ENCODE measurements at regions not wholly inside any gene's neighbourhood (a gene's known extent, or its start where the extent isn't known, plus 50 kb on each side); places are given as distances from the start of the nearest gene placed in this dataset.

DNA sequence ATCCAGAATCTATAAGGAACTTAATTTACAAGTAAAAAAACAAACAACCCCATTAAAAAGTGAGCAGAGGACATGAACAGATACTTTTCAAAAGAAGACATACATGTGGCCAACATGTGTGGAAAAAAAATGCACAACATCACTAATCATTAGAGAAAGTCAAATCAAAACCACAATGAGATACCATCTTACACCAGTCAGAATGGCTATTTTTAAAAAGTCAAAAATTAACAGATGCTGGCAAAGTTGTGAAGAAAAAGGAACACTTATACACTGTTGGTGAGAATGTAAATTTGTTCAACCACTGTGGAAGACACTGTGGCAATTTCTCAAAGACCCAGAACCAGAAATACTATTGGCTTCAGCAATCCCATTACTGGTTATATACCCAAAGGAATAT, 830.0 kb upstream of the ALCAM start:
- DNase-seq, result no peak

DNA sequence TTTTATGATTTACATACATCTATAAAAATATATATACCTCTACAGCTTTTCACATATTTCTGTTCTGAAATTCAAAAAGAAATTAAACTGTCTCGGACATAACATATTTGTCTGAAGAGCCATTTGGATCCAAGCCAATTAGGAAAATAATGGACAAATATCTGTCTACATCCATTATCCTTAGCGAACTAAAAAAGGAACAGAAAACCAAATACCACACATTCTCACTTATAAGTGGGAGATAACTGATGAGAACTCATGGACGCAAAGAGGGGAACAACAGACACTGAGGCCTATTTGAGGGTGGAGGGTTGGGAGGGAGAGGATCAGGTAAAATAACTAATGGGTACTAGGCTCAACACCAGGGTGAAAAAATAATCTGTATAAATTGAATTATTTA, 829.4 kb upstream of the ALCAM start:
- no peak for DNase-seq

DNA sequence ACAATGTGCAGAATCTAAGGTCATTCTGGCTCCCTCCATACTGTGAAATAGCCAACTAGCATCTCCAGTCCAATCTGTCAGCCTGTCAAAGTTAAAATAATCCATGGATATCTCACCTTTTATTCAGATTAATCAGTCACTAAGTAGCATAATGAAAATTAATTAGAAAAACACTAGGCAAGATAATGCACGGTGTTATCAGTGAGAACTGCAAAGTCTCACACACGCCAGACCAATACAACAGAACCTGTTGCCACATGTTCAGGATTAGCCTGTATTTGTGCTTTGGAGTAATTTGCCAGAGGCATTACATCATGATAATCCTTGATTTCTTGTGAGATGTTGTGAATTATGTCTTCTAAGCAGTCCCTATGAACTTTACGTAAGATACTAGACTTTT, 820.4 kb upstream of the ALCAM start:
- DNase-seq, result no peak

DNA sequence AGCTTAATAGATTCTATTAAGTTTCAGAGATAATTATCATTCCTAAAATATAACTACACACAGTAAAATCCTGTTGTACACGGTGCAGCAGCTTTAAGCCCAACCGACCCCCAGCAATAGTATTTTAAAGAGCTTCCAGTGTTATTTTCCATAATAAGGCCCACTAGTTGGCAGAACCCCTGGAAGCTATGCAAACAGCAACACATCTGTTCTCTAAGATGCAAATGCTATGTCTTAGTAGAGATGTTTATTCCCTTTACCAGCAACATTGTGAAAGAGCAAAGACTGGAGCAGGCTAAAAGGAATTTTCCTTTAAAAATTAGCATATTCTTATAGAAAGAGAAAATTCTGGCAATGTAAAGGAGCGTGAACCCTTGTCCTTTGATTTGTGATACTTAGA, 819.7 kb upstream of the ALCAM start:
- no peak for DNase-seq

DNA sequence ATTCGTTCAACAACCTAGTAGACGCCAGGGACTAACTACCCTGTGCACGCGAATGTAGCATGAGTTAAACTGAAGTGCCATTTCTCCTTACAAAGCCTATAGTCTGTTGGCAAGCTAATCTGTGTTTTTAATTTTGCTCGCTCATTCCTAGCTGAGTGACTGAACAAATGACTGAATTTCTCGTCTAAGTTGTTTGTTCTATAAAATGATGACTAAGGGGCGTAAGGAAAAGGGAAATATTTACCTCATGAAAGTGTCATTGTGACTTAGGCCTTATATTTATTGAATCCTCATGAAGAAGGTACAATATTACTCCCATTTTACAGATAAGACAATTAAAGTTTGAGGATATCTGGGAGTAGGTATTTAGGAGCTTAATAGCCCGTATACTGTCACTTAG, 818.3 kb upstream of the ALCAM start:
- no peak for DNase-seq

DNA sequence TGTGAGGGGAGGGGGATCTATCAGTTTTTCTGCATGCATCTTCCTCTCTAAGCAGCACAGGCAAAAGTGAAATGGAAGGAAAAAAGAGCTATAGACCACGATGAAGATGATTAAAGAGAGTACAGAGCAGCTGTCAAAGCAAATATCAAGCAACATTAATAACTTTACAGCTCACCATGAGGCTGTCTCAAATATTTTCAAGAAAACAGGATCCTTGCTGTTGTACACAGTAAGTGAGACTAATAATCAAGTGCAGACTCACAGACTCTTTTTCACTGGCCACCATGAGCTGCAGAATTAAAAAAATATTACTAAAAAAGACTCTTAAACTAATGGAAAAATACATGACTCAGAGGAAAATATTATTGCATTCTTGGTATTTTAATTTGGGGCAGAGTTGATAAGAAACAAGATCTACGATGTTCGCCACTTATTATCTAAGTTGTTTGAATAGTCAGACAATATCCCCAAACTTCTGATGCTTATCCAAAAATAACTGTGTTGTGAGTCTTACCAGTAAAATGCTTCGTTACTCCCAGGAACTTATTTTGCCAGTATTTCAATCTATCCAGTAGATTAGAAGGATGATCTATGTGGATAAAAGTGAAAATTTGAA, 817.5 kb upstream of the ALCAM start:
- DNase-seq, result no peak

DNA sequence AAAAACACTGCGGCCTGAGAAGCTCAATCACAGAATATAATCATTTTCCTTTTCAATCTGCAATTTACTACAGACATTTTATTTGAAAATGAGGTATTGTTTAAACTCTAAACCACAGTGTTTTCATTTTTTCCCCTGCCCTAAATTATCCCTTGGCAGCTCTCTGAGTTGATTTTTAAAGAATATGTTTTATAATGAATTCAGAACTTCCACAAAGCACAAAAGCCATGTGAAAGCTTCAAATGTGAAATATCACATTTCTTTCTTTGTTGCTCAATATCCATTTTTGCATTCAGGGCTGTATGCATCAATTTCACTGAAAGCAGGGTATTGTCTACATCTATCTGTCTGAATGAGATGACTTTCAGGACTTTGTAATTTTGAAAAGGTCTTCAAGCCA, 813.6 kb upstream of the ALCAM start:
- no peak for DNase-seq

DNA sequence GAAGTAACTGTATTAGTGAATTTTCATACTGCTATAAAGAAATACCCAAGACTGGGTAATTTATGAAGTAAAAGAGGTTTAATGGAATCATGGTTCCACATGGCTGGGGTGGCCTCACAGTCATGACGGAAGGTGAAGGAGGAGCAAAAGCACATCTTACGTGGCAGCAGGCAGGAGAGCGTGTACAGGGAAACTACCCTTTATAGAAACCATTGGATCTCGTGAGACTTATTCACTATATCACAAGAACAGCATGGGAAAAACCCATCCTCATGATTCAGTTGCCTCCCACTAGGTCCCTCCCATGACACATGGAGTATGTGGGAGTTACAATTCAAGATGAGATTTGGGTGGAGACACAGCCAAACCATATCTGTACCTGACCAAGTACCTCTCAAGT, 812.3 kb upstream of the ALCAM start:
- DNase-seq, result no peak

DNA sequence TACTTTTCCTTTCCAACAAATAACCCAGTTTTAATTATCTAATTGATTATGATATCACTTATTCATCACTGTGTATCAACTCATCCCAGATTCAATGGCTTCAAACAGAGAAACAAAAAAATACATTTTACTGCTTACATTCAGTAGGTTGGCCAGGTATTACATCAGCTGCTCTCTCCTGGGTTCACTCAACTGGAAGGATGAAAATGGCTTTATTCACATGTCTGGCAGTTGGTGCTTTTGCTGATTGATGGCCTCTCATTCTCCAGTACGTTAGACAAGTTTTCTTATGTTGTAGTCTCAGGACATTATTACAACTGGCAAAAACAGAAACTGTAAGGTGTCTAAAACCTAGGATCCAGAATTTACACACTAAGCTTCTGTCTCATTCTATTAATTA, 811.0 kb upstream of the ALCAM start:
- DNase-seq, result no peak

DNA sequence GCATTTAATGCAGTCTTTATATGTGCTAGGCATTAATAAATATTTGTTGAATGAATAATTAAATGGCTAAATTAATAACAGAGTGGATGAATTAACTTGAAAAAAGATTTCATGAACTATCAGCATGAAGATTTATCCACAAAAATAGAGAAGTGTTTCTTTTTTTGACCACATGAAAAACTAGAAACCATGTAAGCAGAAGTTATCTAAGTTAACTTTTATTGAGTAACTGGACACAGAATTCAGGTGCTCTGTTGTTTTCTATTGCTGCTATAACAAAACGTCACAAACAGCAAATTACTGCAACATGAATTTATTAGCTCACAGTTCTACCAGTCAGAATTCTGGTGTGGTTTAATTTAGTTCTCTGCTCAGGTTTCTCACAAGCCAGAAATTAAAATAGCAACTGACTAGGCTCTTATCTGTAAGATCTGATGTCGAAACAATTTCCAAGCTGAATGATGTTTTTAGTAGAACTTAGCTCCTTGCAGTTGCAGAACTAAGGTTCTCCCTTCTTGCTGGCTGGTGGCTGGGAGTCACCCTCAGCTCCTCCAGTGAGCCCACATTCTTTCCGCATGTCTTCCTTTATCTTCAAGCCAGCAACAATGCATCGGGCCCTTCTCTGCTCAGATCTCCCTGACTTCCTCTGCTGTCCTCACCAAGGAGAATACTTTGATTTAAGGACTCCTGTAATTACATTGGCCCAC, 810.2 kb upstream of the ALCAM start:
- DNase-seq, result peak; percentile 8

DNA sequence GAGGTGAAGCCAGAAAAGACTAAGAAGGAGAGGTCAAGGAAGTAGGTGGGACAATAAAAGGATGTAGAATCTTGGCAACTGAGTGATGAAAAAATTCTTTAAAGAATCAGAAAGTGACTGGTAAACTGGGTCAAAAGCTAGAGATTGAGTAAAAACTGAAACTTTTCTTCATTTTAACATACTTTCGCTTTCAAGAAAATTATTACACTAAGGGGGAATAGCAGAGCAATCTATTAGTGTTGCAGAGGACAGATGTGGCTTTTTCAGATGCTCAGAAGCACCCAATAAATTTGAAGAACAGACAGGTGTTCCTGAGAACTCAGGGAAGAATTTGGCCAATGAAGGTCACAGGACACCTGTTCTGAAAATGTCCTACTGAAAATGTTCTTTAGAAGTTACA, 805.4 kb upstream of the ALCAM start:
- DNase-seq, result no peak

DNA sequence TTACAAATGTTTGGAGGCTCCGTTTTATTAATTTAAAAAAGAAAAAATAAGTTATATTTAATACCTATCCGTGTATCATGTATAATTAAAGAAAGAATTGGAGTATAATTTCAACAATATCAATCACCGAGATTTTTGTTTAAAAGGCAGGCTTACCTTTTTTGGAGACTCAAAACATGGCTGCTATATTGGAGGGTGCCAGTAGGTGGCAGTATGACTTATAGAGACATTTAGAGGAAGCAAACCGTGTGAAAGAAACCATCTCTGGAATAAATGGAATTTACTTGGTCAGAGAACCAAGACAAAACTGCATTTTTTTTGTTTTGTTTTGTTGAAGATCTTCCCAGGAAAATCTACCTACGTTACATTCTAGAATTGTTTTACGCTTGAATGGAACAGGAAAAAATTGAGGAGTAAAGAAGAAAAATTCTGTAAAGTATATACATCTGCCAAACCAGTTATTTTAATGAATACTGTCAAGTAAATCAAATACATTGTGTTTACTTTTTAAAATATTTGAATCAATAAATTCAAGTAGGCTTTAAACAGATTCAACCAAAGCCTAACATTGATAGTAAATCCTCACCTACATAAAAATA, 802.6 kb upstream of the ALCAM start:
- DNase-seq, result peak; percentile 49

DNA sequence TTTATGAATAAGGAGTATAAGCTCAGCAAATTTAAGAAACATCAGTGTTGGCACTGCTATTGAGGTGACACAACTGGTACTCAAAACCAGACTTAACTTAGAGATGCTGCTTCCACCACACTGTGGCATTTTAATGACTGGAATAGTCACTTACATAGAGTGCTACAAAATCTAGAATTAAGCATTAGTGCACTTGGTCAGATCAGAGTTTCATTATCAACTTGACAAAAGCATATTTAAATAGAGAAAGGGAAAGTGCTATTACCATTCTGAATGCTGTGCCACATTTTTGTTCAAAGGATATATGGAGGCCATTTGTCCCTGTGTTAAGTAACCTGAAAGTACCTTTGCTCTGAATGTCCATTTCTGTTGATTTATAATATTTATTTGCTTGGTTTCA, 800.7 kb upstream of the ALCAM start:
- no peak for DNase-seq

DNA sequence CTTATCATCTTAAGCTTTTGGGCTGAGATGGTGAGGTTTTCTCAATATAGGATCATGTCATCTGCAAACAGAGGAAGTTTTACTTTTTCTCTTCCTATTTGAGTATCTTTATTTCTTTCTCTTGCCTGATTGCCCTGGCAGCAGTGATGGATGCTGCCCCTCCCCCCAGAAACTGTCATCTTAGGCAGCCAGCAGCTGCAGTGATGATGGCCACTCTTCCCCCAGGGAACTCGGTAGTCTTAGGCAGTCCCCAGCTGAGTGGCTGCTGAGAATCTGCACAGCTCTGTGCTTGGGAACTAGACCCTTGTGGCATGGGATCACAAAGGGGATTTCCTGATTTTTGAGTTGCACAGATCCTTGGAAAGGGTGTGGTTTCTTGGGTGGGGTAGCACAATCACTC, 791.1 kb upstream of the ALCAM start:
- no peak for DNase-seq

DNA sequence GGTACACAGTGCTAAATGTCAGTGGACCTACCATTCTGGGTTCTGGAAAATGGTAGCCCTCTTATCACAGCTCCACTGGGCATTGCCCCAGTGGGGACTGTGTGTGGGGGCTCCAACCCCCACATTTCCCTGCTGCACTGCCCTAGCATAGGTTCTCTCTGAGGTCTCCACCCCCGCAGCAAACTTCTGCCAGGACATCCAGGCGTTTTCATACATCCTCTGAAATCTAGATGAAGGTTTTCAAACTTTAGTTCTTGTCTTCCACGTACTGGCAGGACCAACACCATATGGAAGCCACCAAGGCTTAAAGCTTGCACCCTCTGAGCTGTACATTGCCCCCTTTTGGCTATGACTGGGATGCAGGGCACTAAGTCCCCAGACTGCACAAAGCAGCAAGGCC, 788.2 kb upstream of the ALCAM start:
- DNase-seq, result no peak

DNA sequence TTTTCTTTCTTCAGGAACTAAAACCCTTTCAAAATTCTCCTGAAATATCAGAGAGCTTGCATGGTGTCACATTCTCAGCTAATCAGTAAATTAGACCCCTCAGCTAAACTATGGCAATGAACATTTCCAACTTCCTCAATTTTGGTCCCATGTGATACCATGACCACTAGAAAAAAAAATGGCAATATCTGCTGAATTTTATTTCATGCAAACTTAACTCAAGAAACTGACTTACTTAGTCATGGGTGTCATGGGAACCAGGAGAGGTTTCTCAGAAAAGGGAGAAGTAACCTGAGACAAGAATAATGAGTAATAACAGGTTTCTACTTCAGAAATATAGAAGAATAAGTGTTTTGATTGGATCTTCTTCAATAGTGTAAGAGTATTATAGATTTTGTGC, 784.6 kb upstream of the ALCAM start:
- DNase-seq, result no peak

DNA sequence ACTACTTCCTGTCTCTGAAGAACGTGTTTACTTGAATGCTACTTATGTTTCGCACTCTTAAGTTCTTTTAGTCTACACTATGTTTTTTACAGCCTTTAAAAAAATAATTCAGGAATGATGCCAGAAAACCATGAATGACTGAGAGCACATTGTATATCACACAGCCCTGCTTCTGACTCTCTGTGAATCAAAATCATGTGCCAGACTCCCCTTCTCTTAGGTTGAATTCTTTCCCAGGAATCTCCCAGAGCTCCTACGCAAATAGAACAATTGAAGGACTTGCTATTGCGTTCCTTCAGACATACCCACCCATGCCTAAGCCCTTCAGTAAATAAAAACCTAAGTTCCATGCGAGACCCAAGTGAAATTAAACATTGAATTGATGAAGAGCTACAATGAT, 782.0 kb upstream of the ALCAM start:
- DNase-seq, result no peak

DNA sequence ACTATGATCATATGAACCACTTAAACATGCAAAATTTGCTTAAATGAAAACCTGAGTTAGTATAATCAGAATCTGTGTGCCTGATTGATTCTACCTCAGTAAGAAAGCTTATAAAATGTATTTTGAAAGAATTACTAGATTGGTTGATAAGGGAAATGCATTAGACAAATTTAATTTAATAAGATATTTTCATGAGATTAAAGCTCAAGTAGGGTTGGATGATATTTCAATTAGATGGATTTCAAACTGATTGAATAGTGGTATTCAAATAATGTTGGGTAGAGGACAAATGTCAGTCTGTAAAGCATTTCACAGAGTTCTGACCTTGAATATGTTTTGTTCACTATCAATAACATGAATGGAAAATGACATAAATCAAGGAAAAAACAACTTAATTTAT, 780.4 kb upstream of the ALCAM start:
- DNase-seq, result no peak

DNA sequence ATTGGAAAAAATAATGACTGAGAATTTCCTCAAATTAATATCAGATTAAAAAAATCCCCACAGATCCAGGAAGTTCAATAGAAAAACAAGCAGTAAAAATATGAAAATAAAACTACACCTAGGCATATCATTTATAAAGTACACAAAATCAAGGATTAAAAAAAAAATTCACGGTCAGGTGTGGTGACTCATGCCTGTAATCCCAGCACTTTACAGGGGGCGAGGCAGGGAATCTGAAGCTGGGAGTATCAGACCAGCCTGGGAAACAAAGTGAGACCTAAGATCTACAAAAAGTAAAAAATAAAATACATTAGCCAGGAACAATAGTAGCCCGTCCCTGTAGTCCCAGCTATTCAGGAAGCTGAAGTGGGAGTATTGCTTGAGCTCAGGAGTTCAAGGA, 778.3 kb upstream of the ALCAM start:
- DNase-seq, result no peak

DNA sequence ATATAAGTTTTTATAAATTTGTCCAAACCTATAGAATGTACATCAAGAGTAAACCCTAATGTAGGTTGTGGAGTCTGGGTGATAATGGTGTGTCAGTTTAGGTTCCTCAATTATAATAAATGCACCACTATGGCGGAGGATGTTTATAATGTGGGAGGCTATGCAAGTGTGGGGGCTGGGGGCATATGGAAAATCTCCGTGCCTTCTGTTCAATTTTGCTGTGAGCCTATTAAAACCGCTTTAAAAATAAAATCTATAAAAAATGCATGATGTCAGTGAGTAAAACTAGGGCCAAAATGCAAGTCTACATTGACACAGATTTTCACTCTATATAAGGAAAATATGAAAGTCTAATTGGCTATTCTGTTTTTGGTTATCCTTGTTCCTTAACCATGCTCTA, 774.9 kb upstream of the ALCAM start:
- DNase-seq, result no peak

DNA sequence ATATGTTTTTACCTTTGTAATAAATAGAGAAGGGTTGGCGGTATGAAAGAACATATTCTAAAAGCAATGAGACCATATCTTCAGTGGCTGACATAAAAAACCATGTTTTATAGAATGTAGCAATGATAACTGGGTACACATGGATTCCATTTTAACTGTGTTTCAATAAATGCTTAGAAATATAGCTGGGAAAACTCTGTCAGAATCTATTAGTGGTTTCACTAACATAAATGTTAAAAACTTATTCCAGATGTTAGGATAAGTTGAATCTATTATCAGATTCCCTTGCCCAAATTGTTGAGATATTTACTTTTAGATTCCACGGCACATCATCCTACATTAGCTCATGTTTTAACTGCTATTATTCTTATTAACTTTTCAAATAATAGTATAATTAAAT, 772.2 kb upstream of the ALCAM start:
- no peak for DNase-seq

DNA sequence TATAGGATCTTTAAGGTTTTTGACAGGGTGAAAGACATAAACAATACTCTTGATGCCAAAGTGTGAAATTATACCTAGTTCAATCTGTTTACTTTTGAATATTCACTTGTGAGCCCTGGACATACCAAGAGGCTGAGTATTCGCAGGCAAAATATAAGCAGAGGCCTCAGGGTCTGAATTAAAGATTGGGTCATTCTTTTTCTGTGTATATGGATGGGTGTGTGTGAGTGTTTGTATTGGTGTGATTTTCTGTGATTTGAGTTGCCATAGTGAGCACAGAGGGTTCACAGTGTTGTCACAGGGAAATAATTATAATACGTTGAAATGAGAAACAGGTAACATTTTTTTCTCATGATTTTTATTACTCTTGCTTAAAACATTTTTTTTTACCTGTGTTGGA, 770.7 kb upstream of the ALCAM start:
- no peak for DNase-seq

DNA sequence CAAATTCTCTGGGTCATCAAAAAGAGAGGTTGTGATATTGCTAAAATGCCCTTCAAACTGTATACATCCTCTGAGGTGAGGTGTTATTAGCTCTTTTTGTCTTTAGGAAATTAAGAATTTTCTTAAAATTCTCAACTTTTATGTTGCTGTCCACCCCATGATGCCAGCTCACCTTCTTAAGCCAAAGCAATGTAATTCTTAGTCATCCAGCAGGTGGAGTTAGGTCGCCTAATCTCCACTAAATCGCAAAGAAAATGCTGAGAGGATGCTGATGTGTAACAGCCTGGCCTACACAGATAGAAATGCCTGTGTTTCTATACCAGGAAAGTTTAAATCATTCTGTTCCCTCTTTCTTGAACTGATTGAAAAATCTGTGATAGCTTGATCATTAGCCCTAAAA, 770.2 kb upstream of the ALCAM start:
- peak; percentile 43 for DNase-seq

DNA sequence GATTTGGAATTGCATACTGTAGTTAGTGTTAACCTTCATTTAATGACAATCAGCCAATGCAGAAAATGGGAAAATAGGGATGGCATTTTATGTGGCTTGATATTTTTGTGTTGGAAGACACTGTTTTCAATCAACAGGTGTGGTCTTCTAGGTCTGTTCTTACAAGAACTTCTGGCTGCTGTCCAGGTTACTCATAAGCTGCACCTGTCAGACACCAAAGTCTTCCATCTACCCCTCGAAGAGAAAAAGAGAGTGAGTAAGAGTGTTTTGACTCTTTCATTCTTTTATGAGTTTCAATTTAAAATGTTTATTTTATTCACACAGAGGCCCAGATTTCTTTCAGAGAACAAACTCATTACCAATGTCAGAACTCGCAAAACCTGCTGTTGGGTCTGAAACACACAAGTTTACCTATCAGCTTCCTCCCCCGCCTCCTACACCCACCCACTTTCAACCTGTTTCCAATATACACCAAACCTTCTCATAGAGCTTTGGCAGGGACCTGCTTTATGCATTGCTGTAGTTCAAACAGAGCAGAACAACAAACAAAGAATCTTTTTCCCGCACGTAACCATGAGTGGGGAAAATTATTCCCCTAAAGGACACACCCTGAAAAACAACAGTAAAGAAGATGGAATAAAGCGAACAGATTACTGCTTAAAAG, 767.7 kb upstream of the ALCAM start:
- no peak for DNase-seq
